HG03159 (cell line): ENCODE measurements at regions not wholly inside any gene's neighbourhood (a gene's known extent, or its start where the extent isn't known, plus 50 kb on each side); places are given as distances from the start of the nearest gene placed in this dataset.
"Not testable (repeated sequence)": the region's sequence is repeated elsewhere in the genome, so short reads cannot be mapped to it uniquely, and the experiment has no call there.

ENCODE experiments used
- ATAC-seq: cut with Tn5 transposase; IDR thresholded peaks from one replicate; pipeline ENCODE4 v1.9.1; 2021; ENCODE audit warnings: mild to moderate bottlenecking, moderate library complexity; ENCODE audit not compliant: unreplicated experiment

GRCh38 chr16:86948046-86948445 lies 369.1 kb downstream of the C16orf95 start:
- ATAC-seq, result no peak

- ATAC-seq, result no peak
Observed at GRCh38 chr16:86949116-86949515, 368.1 kb downstream of the C16orf95 start.

GRCh38 chr16:86949630-86950029 lies 367.6 kb downstream of the C16orf95 start:
- no peak for ATAC-seq

DNA sequence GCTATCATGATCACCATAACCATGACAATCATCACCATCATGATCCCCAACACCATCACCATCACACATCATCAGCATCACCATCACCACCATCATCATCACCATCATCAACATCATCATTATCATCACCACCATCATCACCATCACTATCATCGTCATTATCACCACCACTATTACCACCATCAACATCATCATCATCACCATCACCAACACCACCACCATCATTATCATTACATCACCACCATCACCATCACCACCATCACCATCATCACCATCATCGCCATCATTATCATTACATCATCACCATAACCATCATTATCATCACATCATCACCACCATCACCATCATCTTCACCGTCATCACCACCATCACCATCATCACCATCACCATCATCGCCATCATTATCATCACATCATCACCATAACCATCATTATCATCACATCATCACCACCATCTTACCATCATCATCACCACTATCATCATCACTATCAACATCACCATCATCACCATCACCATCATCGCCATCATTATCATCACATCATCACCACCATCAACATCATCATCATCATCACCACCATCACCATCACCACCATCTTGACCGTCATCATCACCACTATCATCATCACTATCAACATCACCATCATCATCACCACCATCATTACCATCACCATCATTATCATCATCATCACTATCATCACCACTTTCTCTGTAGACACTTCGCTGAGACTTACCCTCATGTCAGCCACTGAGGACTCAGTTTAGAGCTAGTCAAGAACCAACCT lies 366.0 kb downstream of the C16orf95 start:
- ATAC-seq, result no peak

DNA sequence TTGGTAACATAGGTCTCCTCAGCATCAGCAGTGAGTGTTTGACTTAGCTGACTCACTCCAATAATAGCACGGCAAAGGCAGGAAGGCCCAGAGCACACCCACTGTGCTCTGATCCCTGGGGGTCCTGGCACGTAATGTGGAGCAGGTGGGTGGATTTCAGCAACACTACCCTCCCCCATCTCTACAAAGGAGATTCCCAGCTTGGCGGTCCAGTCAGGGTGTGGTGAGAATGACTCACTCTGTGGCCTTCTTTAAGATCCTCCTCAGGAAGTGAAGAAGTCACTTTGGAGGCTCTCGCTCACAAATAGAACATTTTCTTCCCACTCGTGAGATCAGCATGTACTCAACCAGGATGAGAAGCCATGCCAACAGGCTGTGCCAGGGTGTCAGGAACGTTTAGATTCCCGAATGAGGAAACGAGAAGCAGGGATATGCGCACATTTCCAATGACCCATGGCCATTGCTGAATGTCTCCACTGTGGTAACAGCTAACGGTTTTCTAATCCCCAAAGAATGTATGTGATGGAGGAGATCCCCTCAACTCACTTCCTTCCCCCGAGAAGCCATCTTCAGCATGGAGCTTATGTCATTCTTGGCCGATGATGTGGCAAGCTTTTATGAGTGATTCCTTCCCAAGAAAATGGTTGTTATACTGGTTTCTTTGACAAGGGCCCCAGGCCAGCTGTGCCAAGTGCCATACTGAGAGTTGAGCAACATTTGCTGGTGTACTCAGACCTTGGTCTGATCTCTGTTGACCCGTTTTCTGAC lies 365.2 kb downstream of the C16orf95 start:
- ATAC-seq, result no peak

DNA sequence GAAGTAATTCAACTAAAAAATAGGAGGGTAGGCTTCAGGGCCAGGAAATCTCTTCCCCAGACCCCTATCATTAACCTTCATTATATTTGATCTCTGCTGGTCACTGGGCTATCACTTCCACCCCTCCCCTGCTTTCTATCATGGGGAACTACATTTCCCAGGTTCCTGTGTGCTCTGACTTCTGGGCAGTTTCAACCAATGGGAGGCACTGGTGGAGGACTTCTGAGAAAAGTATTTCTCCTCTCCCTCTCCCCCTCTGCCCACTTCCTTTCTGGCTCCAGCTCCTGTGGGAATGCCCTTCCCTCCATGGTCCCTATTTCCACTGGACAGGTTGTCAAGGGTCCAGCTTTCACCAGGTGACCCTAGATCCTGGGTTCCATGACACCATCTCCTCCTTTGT lies 364.4 kb downstream of the C16orf95 start:
- ATAC-seq, result no peak

DNA sequence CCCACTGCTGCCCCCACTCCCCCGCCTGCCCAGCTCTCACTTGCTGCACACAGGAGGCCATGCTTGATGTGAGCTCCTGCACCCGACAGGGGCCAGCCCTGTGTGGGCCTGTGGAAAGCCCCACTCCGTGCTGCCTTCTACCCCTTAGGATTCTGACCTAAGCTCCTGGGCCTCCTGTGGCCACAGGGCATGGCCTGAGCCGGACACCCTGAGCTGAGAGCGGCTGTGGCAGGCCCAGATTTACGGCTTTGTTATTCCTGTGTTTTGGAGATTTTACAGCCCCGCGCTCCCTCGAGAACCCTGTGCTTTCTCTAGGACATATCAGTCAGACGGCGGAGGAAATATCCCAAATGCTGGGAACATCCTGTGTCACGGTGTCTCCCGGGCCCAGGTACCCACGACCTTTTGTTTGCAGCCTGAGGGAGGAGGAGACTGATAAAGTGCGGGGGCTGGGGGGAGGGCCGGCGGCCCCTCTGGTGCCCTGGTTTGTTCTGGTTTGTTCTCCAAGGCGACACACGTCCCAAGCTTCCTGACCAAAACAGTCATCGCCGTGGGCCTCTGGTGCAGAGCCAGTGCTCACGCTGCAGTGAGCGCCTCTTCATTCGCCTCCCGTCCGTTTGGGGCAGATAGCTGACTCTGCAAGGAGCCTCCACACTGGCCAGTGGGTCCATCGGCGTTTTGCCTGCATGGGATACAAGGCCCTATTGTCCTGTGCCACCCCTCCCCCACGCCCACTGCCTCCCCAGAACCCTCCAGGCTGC lies 363.4 kb downstream of the C16orf95 start:
- ATAC-seq, result no peak

GRCh38 chr16:86955136-86955855 lies 361.9 kb downstream of the C16orf95 start:
- no peak for ATAC-seq

- no peak for ATAC-seq
Observed at GRCh38 chr16:86956437-86956836, 360.8 kb downstream of the C16orf95 start.

DNA sequence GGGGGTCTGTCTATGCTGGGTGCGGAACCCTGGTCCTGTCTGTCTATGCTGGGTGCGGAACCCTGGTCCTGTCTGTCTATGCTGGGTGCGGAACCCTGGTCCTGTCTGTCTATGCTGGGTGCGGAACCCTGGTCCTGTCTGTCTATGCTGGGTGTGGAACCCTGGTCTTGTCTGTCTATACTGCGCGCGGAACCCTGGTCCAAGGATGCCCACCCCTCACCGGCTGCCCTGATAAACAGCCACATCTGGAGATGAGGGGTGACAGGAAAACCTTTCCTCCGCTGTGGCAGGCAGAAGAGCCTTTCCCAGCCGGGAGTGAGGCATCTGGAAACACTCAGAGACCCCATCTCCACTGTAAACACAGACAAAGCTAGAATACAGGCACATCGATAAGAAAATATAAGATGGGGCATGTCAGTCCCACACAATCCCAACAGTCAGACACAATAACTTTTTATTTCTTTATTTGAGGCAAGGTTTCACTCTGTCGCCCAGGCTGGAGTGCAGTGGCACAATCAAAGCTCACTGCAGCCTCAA lies 359.5 kb downstream of the C16orf95 start:
- ATAC-seq, result not testable (repeated sequence)

DNA sequence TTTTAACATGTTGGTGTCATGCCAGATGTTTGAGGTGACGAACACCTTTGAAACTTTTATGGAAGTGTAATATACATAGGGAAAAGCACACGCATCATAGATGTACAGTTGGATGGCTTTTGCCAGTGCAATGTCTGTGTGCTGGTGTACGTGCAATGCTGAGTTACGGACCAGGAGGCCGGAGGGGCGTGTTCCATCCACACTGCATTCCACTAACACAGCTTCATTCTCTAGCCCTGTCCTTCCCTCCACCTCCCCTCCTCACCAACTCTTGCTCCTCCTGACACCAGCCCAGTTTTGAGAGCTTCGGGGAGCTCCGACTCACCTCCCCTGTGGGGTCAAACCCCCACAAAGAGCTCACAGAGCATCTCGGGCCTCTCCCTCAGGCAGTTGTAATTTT lies 358.8 kb downstream of the C16orf95 start:
- ATAC-seq, result no peak

DNA sequence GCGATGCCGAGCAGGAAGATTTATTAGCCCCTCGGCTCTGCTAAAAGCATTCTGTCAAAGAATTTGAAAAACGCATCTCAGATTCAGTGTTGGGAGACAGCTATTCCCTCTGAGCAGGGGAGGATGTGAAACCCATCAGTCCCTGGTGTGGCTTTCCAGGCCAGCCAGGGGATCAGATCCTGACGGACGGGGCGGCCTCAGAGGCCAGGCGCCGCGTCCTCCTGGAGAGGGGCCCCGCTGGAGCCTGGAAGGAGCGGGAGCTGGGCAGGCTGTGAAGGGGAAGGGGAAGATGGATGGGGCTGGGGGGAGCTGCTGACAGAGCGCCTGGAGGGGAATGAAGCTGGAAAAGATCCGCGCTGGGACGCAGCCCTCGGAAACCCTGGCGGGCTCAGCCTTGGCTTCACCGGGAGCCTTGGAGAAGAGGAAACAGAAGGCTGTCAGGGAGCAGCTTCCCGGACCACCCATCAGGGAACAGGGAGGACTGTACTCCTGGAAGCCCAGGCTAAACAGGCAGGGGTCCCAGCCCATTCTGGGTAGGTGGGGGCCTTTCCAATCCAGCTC lies 358.0 kb downstream of the C16orf95 start:
- ATAC-seq, result no peak

- no peak for ATAC-seq
Observed at GRCh38 chr16:86959729-86960128, 357.5 kb downstream of the C16orf95 start.

DNA sequence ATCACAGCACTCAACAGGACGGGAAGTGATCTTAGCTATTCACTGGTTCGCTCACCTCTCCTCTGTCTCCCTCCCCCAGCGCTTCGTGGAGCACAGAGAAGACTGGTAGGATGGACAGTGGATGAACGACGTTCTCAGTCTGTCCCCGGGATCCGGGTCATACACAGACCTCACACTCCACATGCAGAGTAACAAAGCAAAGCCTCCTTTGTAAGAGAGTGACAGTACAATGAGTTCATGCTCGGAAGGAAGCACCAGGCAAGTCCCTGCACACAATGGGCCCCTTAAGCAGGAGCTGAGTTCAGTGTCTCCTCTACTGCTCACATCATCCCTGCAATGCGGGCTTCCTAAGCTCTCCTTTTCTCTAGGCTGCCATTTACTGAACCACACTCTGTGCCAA lies 356.9 kb downstream of the C16orf95 start:
- no peak for ATAC-seq

DNA sequence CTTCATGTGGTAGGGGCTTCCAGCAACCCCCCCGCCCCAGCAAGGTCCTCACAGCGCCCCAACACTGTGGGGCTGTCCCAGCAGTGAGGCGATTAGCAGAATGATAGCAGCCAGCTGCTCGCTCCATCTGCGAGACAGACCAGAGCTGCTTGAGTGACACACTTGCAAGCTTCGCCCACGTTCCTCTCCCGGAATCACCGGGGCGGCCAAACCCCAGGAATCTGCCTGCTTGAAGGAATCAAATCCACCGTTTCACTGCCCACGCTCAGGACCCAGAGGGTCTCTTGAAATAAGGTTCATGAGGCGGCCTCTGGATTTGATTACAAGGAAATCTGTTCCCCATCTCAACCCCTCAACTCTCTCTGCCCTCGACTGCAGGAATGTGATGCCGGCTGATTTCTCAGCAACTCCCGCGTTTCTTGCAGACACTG lies 356.0 kb downstream of the C16orf95 start:
- ATAC-seq, result no peak

- ATAC-seq, result no peak
Observed at GRCh38 chr16:86962259-86962658, 354.9 kb downstream of the C16orf95 start.

DNA sequence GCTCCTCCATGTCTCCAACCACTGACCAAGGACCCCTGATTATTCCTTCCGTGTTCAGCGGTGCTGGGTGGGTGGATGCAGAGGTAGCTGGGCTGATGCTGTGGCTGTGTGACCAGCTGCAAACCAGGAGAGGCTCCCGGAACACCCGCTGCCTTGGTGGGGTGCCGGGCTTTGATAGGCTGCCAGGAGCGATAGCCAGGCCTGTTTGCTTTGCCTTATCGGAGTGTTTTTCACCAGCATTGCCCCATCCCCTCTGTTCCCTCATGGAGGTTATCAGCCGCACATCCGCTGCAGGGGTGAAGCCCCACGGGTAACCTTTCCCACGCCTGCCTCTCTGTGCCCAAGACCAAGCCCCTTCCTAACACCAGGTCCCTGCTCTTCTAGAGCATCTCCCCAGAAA lies 354.3 kb downstream of the C16orf95 start:
- ATAC-seq, result no peak

DNA sequence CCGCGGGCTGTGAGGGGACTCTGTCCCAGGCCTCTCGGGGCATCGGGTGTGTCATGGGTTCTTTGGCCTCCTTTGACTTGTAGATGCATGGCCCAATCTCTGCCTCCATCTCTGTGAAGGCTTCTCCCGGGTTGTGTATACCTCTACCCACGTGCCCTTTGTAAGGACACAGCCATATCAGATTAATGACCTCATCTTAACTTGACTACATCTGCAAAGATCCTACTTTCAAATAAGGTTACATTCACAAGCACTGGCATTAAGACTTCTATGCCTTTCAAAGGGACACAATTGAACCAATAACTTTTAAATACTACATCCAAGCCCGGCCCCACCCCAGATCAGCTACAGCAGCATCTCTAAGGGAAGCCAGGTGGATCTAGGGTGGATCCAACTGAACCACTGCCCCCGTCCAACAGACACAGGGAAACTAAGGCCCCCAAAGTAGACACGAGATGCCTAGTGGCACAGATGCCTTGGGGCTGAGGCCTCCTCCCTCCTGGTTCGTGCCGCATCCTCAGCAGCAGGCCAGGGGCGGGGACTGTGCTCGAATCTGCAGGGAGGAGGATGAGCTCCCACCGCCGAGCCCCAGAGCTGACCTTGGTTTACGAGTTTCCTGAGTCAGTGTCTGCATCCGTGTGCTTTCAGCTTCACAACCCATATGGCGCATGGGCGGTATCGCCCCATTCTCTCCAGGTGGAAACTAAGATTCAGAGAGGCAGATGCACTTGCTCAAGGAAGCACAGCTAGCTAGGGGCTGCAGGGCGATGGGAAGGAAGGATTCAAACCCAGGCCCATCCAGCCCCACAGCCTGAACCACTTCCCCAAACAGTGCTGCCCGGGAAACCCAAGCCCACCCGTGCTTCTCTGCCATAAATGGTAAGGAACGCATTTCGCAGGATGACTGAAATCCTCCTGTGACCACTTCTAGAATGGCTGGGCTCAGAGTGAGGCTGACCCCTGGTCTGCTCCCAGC lies 353.3 kb downstream of the C16orf95 start:
- no peak for ATAC-seq

DNA sequence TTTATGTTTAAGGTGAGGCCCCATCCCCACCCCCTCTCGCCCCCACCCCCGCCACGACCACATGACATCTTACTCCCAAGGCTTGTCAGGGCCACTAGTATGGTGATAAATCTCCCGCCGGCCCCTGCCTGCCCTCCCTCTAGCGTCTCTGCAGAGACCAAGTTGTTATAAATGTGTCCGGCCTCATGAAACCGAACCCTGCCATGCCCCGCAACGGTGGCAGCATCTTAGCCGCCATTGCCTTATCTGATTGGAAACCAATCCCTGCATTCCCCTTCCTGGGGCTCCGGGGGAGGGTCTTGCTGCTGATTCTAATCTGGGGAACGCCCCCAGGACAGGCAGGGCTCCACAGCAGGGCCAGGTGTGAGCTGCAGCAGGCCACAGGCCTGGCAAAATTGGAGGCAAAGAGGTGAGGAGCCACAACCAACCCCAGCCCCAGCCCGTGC lies 352.4 kb downstream of the C16orf95 start:
- no peak for ATAC-seq
